H1 (cell line): ENCODE measurements at regions not wholly inside any gene's neighbourhood (a gene's known extent, or its start where the extent isn't known, plus 50 kb on each side); places are given as distances from the start of the nearest gene placed in this dataset.

Source experiments
- CTCF ChIA-PET: fragments of 300-600 bp; sonication (Branson Sonifier 250); formaldehyde crosslinking; loops from one replicate; lab custom pipeline; 2021; ENCODE audit not compliant: partially characterized antibody; lab: Charles Lee
- POLR2A ChIA-PET: fragments of 300-600 bp; sonication (Branson Sonifier 250); formaldehyde crosslinking; loops from one replicate; lab custom pipeline; 2021; ENCODE audit warnings: inconsistent platforms; ENCODE audit not compliant: partially characterized antibody; lab: Charles Lee
- DNase-seq, 2 experiments: peaks; one replicate each; pipeline versions ENCODE4 v3.0.0 to v3.0.0-alpha.2; 2010 to 2022; ENCODE audit warnings: low spot score in 2 of 2, low read depth in 1 of 2, mixed read lengths in 1 of 2
- FAIRE-seq: peaks from 2 replicates; lab custom pipeline; 2011; peaks lifted over from hg19 to GRCh38; lab: Jason Lieb, UNC
- H2AFZ ChIP-seq: 2 replicates; pipeline ENCODE4 v1.8.1; 2012; ENCODE audit warnings: low read length, inconsistent platforms
- H2AK5ac ChIP-seq: 2 replicates; pipeline ENCODE4 v1.6.1; 2013; ENCODE audit warnings: low read depth, low read length
- H2BK120ac ChIP-seq: replicated peaks from 2 replicates; pipeline ENCODE3; 2013; ENCODE audit warnings: low read depth, low read length, inconsistent platforms
- H2BK12ac ChIP-seq: 2 replicates; pipeline ENCODE4 v1.6.1; 2013; ENCODE audit warnings: low read depth, low read length
- H2BK15ac ChIP-seq: 2 replicates; pipeline ENCODE4 v1.6.1; 2013; ENCODE audit warnings: low read length
- H2BK20ac ChIP-seq: 2 replicates; pipeline ENCODE4 v1.6.1; 2013; ENCODE audit warnings: low read length
- H2BK5ac ChIP-seq: 2 replicates; pipeline ENCODE4 v1.6.1; 2013; ENCODE audit warnings: low read depth, low read length
- H3K14ac ChIP-seq: 2 replicates; pipeline ENCODE4 v1.6.1; 2013; ENCODE audit warnings: inconsistent platforms; ENCODE audit not compliant: insufficient read length
- H3K18ac ChIP-seq: 2 replicates; pipeline ENCODE4 v1.6.1; 2013; ENCODE audit warnings: low read length; ENCODE audit errors: extremely low read depth
- H3K23ac ChIP-seq: 2 replicates; pipeline ENCODE4 v1.6.1; 2013; ENCODE audit warnings: inconsistent platforms; ENCODE audit not compliant: insufficient read length
- H3K23me2 ChIP-seq: 2 replicates; pipeline ENCODE4 v1.6.1; 2013; ENCODE audit warnings: low read depth, low read length
- H3K27ac ChIP-seq: 2 replicates; pipeline ENCODE4 v1.6.1; 2011; ENCODE audit warnings: low read depth, low read length, inconsistent platforms
- H3K27me3 ChIP-seq, 4 experiments: replicated peaks in 1 of 4; 1 replicate in 1 of 4; 2 replicates in 3 of 4; pipeline versions ENCODE4 v1.6.1 to v1.8.1; 2011 to 2013; ENCODE audit warnings: low read length in 3 of 4, mild to moderate bottlenecking in 3 of 4, inconsistent platforms in 2 of 4, mixed read lengths in 2 of 4, moderate library complexity in 1 of 4; ENCODE audit not compliant: control insufficient read depth in 3 of 4, insufficient read depth in 3 of 4; ENCODE audit errors: extremely low read depth in 1 of 4
- H3K36me3 ChIP-seq, 4 experiments: 2 replicates each; pipeline versions ENCODE4 v1.6.1 to v1.8.1; 2011 to 2013; ENCODE audit warnings: mild to moderate bottlenecking in 4 of 4, low read length in 3 of 4, moderate library complexity in 2 of 4, control low read depth in 1 of 4, inconsistent platforms in 1 of 4; ENCODE audit not compliant: insufficient read depth in 4 of 4, control insufficient read depth in 2 of 4
- H3K4ac ChIP-seq: replicated peaks from 2 replicates; pipeline ENCODE3; 2013; ENCODE audit warnings: low read length, low read depth, mixed read lengths, inconsistent platforms; ENCODE audit not compliant: insufficient read length
- H3K4me1 ChIP-seq, 4 experiments: replicated peaks in 1 of 4; 1 replicate in 1 of 4; 2 replicates in 3 of 4; pipeline versions ENCODE4 v1.6.1 to v1.8.1; 2011 to 2013; ENCODE audit warnings: low read length in 3 of 4, inconsistent platforms in 2 of 4, mixed read lengths in 1 of 4; ENCODE audit not compliant: insufficient read depth in 4 of 4, control insufficient read depth in 3 of 4
- H3K4me2 ChIP-seq, 2 experiments: 2 replicates each; pipeline versions ENCODE4 v1.6.1 to v1.8.1; 2011 to 2013; ENCODE audit warnings: low read depth in 2 of 2, low read length in 2 of 2, control low read depth in 1 of 2, inconsistent platforms in 1 of 2, mild to moderate bottlenecking in 1 of 2; ENCODE audit not compliant: insufficient read depth in 1 of 2
- H3K4me3 ChIP-seq, 4 experiments: fragments of 200-600, 300-600 bp in 1 of 4; sonication (generic), shearing (Covaris generic), sonication (Bioruptor Twin) in 1 of 4; 2 replicates each; pipeline versions ENCODE4 v1.5.1 to v1.8.1; 2011 to 2016; ENCODE audit warnings: low read length in 4 of 4, low read depth in 3 of 4, control low read depth in 2 of 4, inconsistent platforms in 2 of 4, mild to moderate bottlenecking in 2 of 4, mixed read lengths in 1 of 4, moderate library complexity in 1 of 4; ENCODE audit not compliant: insufficient read depth in 2 of 4; ENCODE audit errors: extremely low read depth in 1 of 4
- H3K56ac ChIP-seq: replicated peaks from 2 replicates; pipeline ENCODE3; 2013; ENCODE audit warnings: low read depth, mild to moderate bottlenecking, mixed read lengths, low read length, inconsistent platforms; ENCODE audit not compliant: insufficient read length
- H3K79me1 ChIP-seq: 2 replicates; pipeline ENCODE4 v1.6.1; 2013; ENCODE audit warnings: low read depth, low read length, control low read depth
- H3K79me2 ChIP-seq, 2 experiments: 2 replicates each; pipeline versions ENCODE4 v1.6.1 to v1.8.1; 2012 to 2013; ENCODE audit warnings: low read length in 2 of 2, mild to moderate bottlenecking in 2 of 2, inconsistent platforms in 1 of 2; ENCODE audit not compliant: insufficient read depth in 2 of 2, control insufficient read depth in 1 of 2
- H3K9ac ChIP-seq, 4 experiments: replicated peaks in 1 of 4; 1 replicate in 1 of 4; 2 replicates in 3 of 4; pipeline versions ENCODE4 v1.6.1 to v1.8.1; 2011 to 2013; ENCODE audit warnings: low read depth in 3 of 4, low read length in 3 of 4, control low read depth in 2 of 4, mild to moderate bottlenecking in 2 of 4, moderate library complexity in 2 of 4, inconsistent platforms in 1 of 4; ENCODE audit errors: extremely low read depth in 1 of 4
- H3K9me3 ChIP-seq, 2 experiments: 2 replicates each; pipeline versions ENCODE4 v1.6.1 to v1.8.1; 2012 to 2013; ENCODE audit warnings: mild to moderate bottlenecking in 2 of 2, moderate library complexity in 2 of 2, control low read depth in 1 of 2, inconsistent platforms in 1 of 2, low read depth in 1 of 2, low read length in 1 of 2, mixed read lengths in 1 of 2; ENCODE audit not compliant: insufficient read depth in 2 of 2
- H4K20me1 ChIP-seq, 2 experiments: replicated peaks in 1 of 2; 2 replicates each; pipeline versions ENCODE3 to v1.8.1; 2011 to 2013; ENCODE audit warnings: inconsistent platforms in 2 of 2, low read length in 2 of 2, mild to moderate bottlenecking in 1 of 2; ENCODE audit not compliant: insufficient read depth in 2 of 2, control insufficient read depth in 1 of 2
- H4K5ac ChIP-seq: 2 replicates; pipeline ENCODE4 v1.6.1; 2013; ENCODE audit warnings: low read length, low read depth, mixed read lengths, inconsistent platforms; ENCODE audit not compliant: insufficient read length
- H4K8ac ChIP-seq: 2 replicates; pipeline ENCODE4 v1.8.0; 2013; ENCODE audit warnings: mild to moderate bottlenecking, moderate library complexity, low read length, inconsistent platforms; ENCODE audit not compliant: insufficient read depth; ENCODE audit errors: extremely low read depth
- H4K91ac ChIP-seq: replicated peaks from 2 replicates; pipeline ENCODE3; 2013; ENCODE audit warnings: low read length, mixed read lengths, inconsistent platforms; ENCODE audit not compliant: insufficient read length
- ASH2L ChIP-seq: fragments of 200-600, 300-600 bp; sonication (generic); IDR thresholded peaks from one replicate; pipeline ENCODE4 v1.7.1; 2017; ENCODE audit warnings: low read length
- CHD1 ChIP-seq: IDR thresholded peaks from 2 replicates; pipeline ENCODE4 v1.6.1; 2012; ENCODE audit warnings: low read depth, low read length, improper control_type of control experiment
- EP300 ChIP-seq, 2 experiments: IDR thresholded peaks; 1 replicate in 1 of 2; 2 replicates in 1 of 2; pipeline ENCODE4 v1.6.1; 2011 to 2012; ENCODE audit warnings: low read depth in 2 of 2, low read length in 2 of 2, mild to moderate bottlenecking in 2 of 2, borderline replicate concordance in 1 of 2, inconsistent platforms in 1 of 2, moderate library complexity in 1 of 2
- EZH2 ChIP-seq: fragments of 200-600 bp; sonication (generic); IDR thresholded peaks from 2 replicates; pipeline ENCODE4 v1.7.1; 2012; ENCODE audit warnings: low read depth, mild to moderate bottlenecking, moderate library complexity, low read length, inconsistent platforms; ENCODE audit not compliant: severe bottlenecking
- HDAC2 ChIP-seq, 2 experiments: fragments of 300-600 bp in 1 of 2; sonication (generic) in 1 of 2; IDR thresholded peaks; 2 replicates each; pipeline ENCODE4 v1.6.1; 2011 to 2012; ENCODE audit warnings: low read depth in 2 of 2, low read length in 2 of 2, mild to moderate bottlenecking in 2 of 2, moderate library complexity in 2 of 2, borderline replicate concordance in 1 of 2, inconsistent platforms in 1 of 2
- POU5F1 ChIP-seq: IDR thresholded peaks from 2 replicates; pipeline ENCODE4 v1.6.1; 2011; ENCODE audit warnings: low read depth, mild to moderate bottlenecking, low read length, moderate library complexity
- RXRA ChIP-seq: IDR thresholded peaks from 2 replicates; pipeline ENCODE4 v1.6.1; 2011; ENCODE audit warnings: low read depth, mild to moderate bottlenecking, low read length, moderate library complexity; ENCODE audit not compliant: insufficient read depth
- SIN3A ChIP-seq, 2 experiments: IDR thresholded peaks in 1 of 2; conservative IDR thresholded peaks in 1 of 2; 2 replicates each; pipeline ENCODE4 v1.6.1; 2011 to 2012; ENCODE audit warnings: low read length in 2 of 2, improper control_type of control experiment in 1 of 2, low read depth in 1 of 2, mild to moderate bottlenecking in 1 of 2
- SRF ChIP-seq: IDR thresholded peaks from 2 replicates; pipeline ENCODE4 v1.6.1; 2011; ENCODE audit warnings: mild to moderate bottlenecking, low read depth, low read length, moderate library complexity
- TAF7 ChIP-seq: optimal IDR thresholded peaks from 2 replicates; pipeline ENCODE3; 2011; ENCODE audit warnings: low read depth, mild to moderate bottlenecking, inconsistent platforms, low read length, moderate library complexity, borderline replicate concordance
- WGBS, 2 experiments: shearing (Covaris generic) in 1 of 2; methylation state at CpG; one replicate each; pipeline versions ENCODE4 v1.1.6 to v1.1.7; 2013 to 2015; ENCODE audit warnings: low lambda C conversion rate in 2 of 2, mixed read lengths in 2 of 2, inconsistent platforms in 1 of 2, low coverage in 1 of 2, missing lambda C conversion rate in 1 of 2; ENCODE audit not compliant: insufficient replicate concordance in 2 of 2, insufficient coverage in 1 of 2, insufficient read length in 1 of 2; ENCODE audit errors: extremely low coverage in 1 of 2, missing lambda C conversion rate in 1 of 2; 5-methylcytosine and 5-hydroxymethylcytosine counted together

DNA sequence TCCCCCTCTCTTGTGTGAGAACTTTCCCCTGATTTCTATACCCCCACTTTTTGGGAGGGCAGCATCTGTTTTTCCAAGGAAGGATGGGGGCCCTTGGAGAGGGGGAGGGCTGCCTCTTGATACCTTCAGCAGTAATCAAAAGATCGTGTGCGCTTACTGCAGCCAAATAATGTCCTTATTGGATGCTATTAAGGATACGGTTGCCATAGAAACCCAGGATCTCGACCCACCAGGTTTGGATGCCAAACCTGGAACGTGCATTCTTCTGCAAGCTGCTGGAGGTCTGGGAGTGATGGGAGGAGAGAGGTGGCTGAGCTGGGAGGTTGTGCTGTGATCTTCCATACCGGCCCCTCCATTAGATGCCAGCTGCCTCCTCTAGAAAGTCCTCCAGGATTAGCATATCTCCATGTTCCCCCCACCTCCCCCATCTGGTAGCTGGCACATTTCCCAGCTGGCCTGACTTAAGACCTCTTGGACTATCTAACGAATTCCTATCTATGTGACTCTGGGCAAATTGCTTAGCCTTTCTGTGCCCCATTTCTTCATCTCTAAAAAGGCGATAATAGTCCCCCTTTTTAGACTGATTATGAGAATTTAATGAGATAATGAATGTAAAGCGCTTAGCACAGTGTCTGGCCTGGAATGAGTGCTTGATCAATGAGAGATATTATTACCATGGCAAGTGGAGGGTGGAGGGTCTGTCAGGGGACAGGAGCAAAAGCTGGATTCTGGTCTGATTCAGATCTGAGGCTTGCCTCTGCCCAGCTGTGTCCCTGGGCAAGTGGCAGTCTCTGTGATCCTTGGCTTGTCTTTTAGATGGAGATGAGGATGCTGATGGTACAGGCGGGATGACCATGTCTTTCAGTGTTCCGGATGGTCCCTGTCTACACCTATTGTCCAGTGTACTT is 78.5 kb upstream of the PCBD1 start:
- Histone ChIP-seq H4K91ac (no peak overlapping the region), H2AK5ac (no peak overlapping the region), H2BK20ac (no peak overlapping the region), H2BK5ac (no peak overlapping the region), H4K8ac (no peak overlapping the region), H3K27me3 (peaks cover 0 to 8% (median 1%) of the 10 kb centered on the region in 4 experiments; a peak in 2 of 7 replicates), H3K18ac (no peak overlapping the region), H3K79me1 (no peaks in the 10 kb centered on the region), H4K20me1 (no peaks in the 10 kb centered on the region), H3K27ac (no peak overlapping the region), H3K4me3 (no peak overlapping the region), H3K14ac (no peak overlapping the region), H3K36me3 (no peaks in the 10 kb centered on the region), H4K5ac (no peak overlapping the region), H3K23me2 (no peaks in the 10 kb centered on the region), H3K56ac (no peak overlapping the region), H3K4me2 (no peak overlapping the region), H2BK12ac (peak overlapping the region; percentile 75; the same call in 1 of the 2 replicates), H2BK120ac (no peak overlapping the region), H3K4ac (no peak overlapping the region), H2AFZ (no peak overlapping the region), H2BK15ac (no peak overlapping the region), H3K4me1 (peaks cover 6 to 10% (median 8%) of the 10 kb centered on the region in 4 experiments; a peak in 6 of 7 replicates), H3K9ac (no peak overlapping the region), H3K9me3 (peaks cover 0 to 5% of the 10 kb centered on the region in 2 experiments; a peak in 2 of 4 replicates), H3K23ac (no peak overlapping the region), H3K79me2 (no peaks in the 10 kb centered on the region; a peak in 1 of 4 replicates)
- no peak for TF ChIP-seq HDAC2 (IDR thresholded peaks at IDR 0.05; ENCODE audit: borderline replicate concordance in 1 of 2, low read depth in 2 of 2, low read length in 2 of 2)
- no peak for TF ChIP-seq CHD1
- TF ChIP-seq SRF, result no peak
- TF ChIP-seq EZH2, result no peak
- no peak for TF ChIP-seq POU5F1
- no peak for TF ChIP-seq ASH2L
- TF ChIP-seq TAF7, result no peak
- no peak for TF ChIP-seq RXRA
- TF ChIP-seq SIN3A (conservative IDR thresholded peaks at IDR 0.05 in 1 of 2, IDR thresholded peaks at IDR 0.05 in 1 of 2; ENCODE audit: low read depth in 1 of 2, low read length in 2 of 2), result no peak
- no peak for TF ChIP-seq EP300 (IDR thresholded peaks at IDR 0.05; ENCODE audit: borderline replicate concordance in 1 of 2, low read depth in 2 of 2, low read length in 2 of 2)
- ChIA-PET CTCF (interaction anchor here (0.7 to 2.8 kb wide), 5 partner anchors 11 to 463 kb away, joined by 3 to 14 read pairs (median 3); no protein-coding TSS in a partner anchor), POLR2A (no interaction called here)
- 85% methylated on average over 11 of the region's 11 CpGs; no CpG with 5 or more reads in 1 of the 2 experiments for WGBS, 2 experiments
- DNase-seq (no peak), FAIRE-seq (no peak)
